Fibroblast of gingiva (primary cell): ENCODE measurements at regions not wholly inside any gene's neighbourhood (a gene's known extent, or its start where the extent isn't known, plus 50 kb on each side); places are given as distances from the start of the nearest gene placed in this dataset.

ENCODE experiments used
- DNase-seq: peaks from one replicate; pipeline ENCODE4 v3.0.0-alpha.2; 2011; ENCODE audit warnings: low read depth

DNA sequence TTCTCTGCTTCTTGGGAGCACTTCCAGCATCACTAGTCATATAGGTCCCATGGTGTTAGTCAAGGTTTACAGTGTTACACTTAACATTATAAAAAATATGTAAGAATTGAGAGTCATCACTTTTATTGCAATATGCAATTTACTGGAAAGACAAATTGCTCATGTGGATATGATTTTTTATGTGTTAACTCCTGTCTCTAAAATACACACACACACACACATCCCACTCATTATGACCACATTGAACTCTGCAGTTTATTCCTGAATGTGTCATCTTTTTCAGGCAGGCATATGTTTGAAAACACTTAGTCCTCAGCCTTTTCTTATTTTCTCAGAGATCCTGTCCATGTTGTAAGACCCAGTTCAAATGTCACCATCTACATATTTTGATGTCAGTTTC lies 148.5 kb upstream of the MRPS30 start:
- DNase-seq: peak; percentile 68

DNA sequence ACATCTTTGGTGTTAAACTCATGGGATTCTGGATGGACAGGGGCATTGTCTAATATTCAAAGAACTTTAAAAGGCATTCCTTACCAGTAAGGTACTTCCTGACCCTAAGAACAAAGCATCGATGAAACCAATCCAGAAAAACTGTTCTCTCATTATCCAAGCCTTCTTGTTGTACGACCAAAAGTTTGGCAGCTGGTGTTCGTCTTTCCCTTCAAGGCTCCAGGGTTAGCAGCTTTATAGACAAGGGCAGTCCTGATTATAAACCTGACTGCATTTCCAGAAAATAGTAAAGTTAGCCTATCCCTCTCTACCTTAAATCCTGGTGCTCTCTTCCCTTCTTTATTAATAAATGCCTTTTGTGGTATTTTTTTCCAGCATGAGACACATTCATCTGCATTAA lies 149.4 kb upstream of the MRPS30 start:
- no peak for DNase-seq

GRCh38 chr5:44652674-44653073 lies 156.1 kb upstream of the MRPS30 start:
- no peak for DNase-seq

DNA sequence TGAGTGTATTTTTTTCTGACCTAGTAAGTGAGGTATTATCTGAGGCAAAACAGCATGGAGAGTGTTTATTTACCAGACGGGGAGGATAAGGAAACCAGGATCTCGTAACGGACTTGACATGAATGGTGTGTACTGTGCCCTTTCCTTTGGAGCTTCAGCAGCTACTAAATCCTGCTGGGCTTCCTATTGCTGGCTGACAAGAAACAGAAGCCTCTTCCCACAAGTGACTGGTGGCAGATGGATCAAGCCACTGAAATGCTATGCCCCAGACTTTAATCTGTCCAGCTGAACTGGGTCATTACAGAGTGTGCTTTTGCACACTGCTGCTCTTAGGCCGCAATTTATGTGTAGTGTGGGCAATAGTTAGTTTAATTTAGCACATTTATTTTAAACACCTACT lies 162.7 kb upstream of the MRPS30 start:
- DNase-seq: no peak

DNA sequence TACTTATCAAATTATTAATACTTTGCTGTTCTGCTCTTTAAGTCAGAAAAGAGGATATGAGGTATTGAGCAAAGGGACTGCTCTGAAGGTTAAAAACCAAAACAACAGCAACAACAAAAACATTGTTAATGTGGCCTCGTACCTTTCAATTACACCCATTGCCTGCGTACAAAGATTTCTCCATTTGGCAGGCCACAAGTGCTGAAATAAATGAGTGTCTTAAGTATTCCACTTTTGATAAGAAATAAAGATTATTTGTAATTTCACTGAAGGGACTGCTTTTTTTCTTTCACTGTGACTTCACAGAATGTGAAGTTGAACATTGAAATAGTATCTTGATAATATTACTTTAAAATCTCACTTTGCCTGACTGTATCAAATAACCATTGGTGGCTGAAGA lies 163.2 kb upstream of the MRPS30 start:
- no peak for DNase-seq

- DNase-seq: no peak
These were observed 164.1 kb upstream of the MRPS30 start for GRCh38 chr5:44644628-44645027.

DNA sequence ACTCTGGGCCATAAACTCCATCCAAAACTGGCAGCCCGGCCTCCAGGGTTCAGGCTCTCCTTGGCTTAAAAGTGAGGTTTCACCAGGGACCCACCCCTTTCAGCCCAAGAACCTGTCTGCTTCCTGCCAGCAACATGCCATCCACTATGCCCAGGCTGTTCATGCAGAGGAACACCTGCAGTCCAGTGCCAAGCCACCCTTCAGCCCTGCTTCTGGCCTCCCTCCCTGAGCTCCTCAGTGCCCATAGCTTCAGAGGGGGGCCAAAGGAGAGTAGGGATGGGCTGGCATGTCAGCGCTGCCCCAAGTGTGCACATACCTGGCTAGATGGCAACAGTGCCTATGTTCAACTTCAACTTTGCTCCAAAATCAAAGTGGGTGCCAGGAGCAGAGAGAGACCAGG lies 166.9 kb upstream of the MRPS30 start:
- DNase-seq: no peak

DNA sequence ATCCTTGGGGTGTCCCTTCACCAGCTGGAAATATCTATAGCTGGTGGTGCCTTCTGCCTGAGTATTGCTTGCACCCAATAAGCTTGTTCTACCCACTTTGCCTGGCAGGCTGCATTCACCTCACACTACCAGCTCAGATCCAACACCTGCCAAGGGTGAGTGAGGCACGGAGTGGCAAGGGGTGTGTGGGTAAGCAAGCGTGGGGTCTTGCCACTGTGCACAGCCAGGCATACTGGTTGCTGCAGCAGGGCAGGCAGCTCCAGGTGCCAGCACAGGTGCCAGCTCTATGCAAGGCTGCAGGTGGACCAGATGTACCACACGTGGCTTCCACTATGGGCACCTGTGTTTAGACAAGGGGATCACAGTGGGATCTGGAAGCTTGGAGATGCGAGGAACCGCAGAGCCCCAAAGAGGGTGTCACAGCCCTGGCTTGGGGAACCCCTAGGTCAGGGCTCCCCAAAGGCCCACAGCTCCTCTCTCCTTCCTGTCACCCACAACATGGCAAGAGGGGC lies 167.7 kb upstream of the MRPS30 start:
- DNase-seq: no peak

GRCh38 chr5:44637916-44638869 lies 170.6 kb upstream of the MRPS30 start:
- no peak for DNase-seq

- peak; percentile 34 for DNase-seq
These were observed 176.4 kb upstream of the MRPS30 start for GRCh38 chr5:44632344-44632743.

GRCh38 chr5:44626846-44627245 lies 181.9 kb upstream of the MRPS30 start:
- DNase-seq: no peak

DNA sequence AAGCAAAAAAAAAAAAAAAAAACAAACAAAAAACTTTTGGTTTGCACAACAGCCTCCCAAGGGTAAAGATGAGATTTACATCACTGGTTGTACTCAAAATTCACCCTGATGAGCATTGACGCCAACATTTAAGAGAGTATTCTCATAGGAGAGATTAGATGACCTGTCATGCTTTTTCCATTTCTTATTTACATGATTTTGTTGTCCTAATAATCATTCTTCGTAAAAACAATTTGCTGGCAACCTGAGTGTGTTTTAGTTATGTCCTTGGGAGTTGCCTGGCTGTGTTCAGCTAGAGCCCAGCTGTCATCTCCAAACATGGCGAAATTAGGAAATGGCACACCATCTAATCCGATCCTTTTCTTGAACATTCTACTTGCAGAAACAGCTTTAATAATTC lies 186.4 kb upstream of the MRPS30 start:
- DNase-seq: peak; percentile 62

- DNase-seq: no peak
These were observed 188.7 kb upstream of the MRPS30 start for GRCh38 chr5:44619875-44620610.

- DNase-seq: no peak
These were observed 193.9 kb upstream of the MRPS30 start for GRCh38 chr5:44614845-44615244.

DNA sequence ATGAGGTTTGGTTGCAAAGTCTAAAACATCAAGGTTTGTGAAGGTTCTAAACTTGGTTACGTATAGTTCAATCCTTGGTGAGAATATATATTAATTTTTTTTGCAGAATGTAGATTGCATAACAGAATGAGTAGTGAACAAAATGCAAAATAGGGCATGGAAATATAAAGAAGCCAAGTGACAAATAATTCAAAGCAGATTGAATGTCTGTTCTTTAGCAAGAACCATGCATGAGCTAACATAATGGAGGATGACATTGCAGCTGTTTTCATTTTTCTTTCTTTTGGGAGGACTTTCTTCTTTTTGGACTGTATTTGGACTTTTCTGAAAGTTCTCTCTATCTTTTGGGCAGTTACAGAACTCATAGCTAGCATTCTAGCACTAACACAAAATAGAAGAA lies 194.8 kb upstream of the MRPS30 start:
- peak; percentile 54 for DNase-seq

DNA sequence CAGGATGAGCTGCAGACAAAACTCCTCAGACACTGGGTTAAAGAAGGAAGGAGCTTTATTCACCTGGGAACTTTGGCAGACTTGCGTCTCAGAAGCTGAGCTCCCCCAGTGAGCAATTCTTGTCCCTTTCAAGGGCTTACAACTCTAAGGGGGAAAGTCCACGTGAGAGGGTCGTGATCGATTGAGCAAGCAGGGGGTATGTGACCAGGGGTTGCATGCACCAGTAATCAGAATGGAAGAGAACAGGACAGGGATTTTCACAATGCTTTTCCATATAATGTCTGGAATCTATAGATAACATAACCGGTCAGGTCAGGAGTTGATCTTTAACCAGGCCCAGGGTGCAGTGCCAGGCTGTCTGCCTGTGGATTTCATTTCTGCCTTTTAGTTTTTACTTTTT lies 202.8 kb upstream of the MRPS30 start:
- DNase-seq: no peak

GRCh38 chr5:44603496-44604272 lies 205.1 kb upstream of the MRPS30 start:
- DNase-seq: no peak

GRCh38 chr5:44574678-44575077 lies 185.5 kb upstream of the FGF10 start:
- no peak for DNase-seq

GRCh38 chr5:44568519-44568918 lies 179.3 kb upstream of the FGF10 start:
- DNase-seq: no peak

- DNase-seq: peak; percentile 30
These were observed 176.7 kb upstream of the FGF10 start for GRCh38 chr5:44565902-44566301.

DNA sequence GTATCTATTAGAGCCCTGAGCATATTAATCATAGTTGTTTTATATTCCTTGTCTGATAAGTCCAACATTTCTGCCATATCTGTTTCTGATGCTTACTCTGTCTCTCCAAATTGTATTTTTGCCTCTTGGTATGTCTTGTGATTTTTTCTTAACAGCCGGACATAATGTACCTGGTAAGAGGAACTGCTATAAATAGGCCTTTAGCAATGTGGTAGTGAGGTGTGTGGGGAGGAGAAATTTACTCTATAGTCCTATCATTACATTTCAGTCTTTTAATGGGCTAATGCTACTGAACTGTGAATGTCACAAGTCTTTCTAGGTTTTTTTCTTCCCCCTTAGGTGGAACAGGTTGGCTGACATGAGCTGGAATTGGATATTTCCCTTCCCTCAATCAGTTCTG lies 176.1 kb upstream of the FGF10 start:
- DNase-seq: no peak

- DNase-seq: peak; percentile 89
These were observed 157.1 kb upstream of the FGF10 start for GRCh38 chr5:44546286-44546685.
